Tibial nerve (tissue), 4 donors: ENCODE measurements at regions not wholly inside any gene's neighbourhood (a gene's known extent, or its start where the extent isn't known, plus 50 kb on each side); places are given as distances from the start of the nearest gene placed in this dataset.

Experiments used
- DNase-seq, 2 donors: peaks; one replicate each; pipeline ENCODE4 v3.0.0-alpha.2; 2019; ENCODE audit warnings: low spot score in 2 of 2
- H3K27ac ChIP-seq, 4 donors: fragments of 200-600 bp; sonication (generic) in 3 of 4; one replicate each; pipeline ENCODE4 v1.5.1; 2017 to 2019; ENCODE audit warnings: mild to moderate bottlenecking in 1 of 4
- H3K27me3 ChIP-seq, 2 donors: fragments of 200-600 bp; sonication (generic) in 1 of 2; one replicate each; pipeline versions ENCODE4 v1.5.1 to v1.6.0; 2017 to 2019
- H3K36me3 ChIP-seq, 3 donors: fragments of 200-600 bp; sonication (generic); one replicate each; pipeline ENCODE4 v1.5.1; 2018 to 2019
- H3K4me1 ChIP-seq, 4 donors: fragments of 200-600 bp; sonication (generic) in 3 of 4; one replicate each; pipeline ENCODE4 v1.5.1; 2017 to 2019
- H3K4me3 ChIP-seq, 4 donors: fragments of 200-600 bp; sonication (generic) in 3 of 4; one replicate each; pipeline ENCODE4 v1.5.1; 2017 to 2019; ENCODE audit warnings: mild to moderate bottlenecking in 1 of 4, moderate library complexity in 1 of 4
- H3K9me3 ChIP-seq, 4 donors: fragments of 200-600 bp; sonication (generic) in 3 of 4; one replicate each; pipeline ENCODE4 v1.5.1; 2017 to 2019
- CTCF ChIP-seq, 5 experiments: fragments of 200-600 bp in 3 of 5; fragments of 450-650 bp in 2 of 5; sonication (generic) in 3 of 5; IDR thresholded peaks; one replicate each; pipeline ENCODE4 v1.5.1; 2016 to 2019; ENCODE audit warnings: antibody characterized with exemption in 5 of 5, mild to moderate bottlenecking in 3 of 5, moderate library complexity in 2 of 5
- EP300 ChIP-seq, 2 donors: sonication (generic); formaldehyde crosslinking; IDR thresholded peaks; one replicate each; pipeline ENCODE4 v1.6.1; 2017; ENCODE audit warnings: antibody characterized with exemption in 2 of 2, mild to moderate bottlenecking in 1 of 2
- POLR2A ChIP-seq, 2 donors: fragments of 450-650 bp; IDR thresholded peaks; one replicate each; pipeline ENCODE4 v1.6.1; 2017; ENCODE audit warnings: antibody characterized with exemption in 2 of 2, mild to moderate bottlenecking in 2 of 2, moderate library complexity in 2 of 2
- WGBS, 2 donors: methylation state at CpG; one replicate each; pipeline ENCODE4 v1.1.5; 2018; 5-methylcytosine and 5-hydroxymethylcytosine counted together

GRCh38 chr11:91794146-91794545 is 430.5 kb upstream of the FAT3 start:
- no peak overlapping the region for H3K27ac ChIP-seq
- DNase-seq: no peak
- 75 to 79% methylated on average over 3 of the region's 3 CpGs for WGBS, 2 donors
- no peak overlapping the region for H3K4me3 ChIP-seq
- H3K27me3 ChIP-seq: no peaks in the 10 kb centered on the region
- H3K9me3 ChIP-seq: no peaks in the 10 kb centered on the region
- no peak for TF ChIP-seq CTCF (IDR thresholded peaks at IDR 0.05)
- TF ChIP-seq POLR2A (IDR thresholded peaks at IDR 0.05): no peak
- TF ChIP-seq EP300 (IDR thresholded peaks at IDR 0.05): no peak
- peaks cover 0 to 11% (median 0%) of the 10 kb centered on the region in 4 donors for H3K4me1 ChIP-seq
- H3K36me3 ChIP-seq: no peaks in the 10 kb centered on the region

GRCh38 chr11:91792779-91793262 is 431.8 kb upstream of the FAT3 start:
- TF ChIP-seq EP300 (IDR thresholded peaks at IDR 0.05): no peak
- Histone ChIP-seq H3K4me3 (no peak overlapping the region), H3K27ac (no peak overlapping the region), H3K36me3 (no peaks in the 10 kb centered on the region), H3K27me3 (no peaks in the 10 kb centered on the region), H3K9me3 (no peaks in the 10 kb centered on the region), H3K4me1 (peaks cover 0 to 11% (median 0%) of the 10 kb centered on the region in 4 donors)
- no peak for DNase-seq
- 90% methylated on average over 4 of the region's 4 CpGs for WGBS, 2 donors

- Histone ChIP-seq H3K27me3 (no peaks in the 10 kb centered on the region), H3K4me1 (peaks cover 0 to 11% (median 0%) of the 10 kb centered on the region in 4 donors), H3K36me3 (no peaks in the 10 kb centered on the region), H3K9me3 (no peaks in the 10 kb centered on the region), H3K27ac (no peak overlapping the region), H3K4me3 (no peak overlapping the region)
- no peak for DNase-seq
- TF ChIP-seq POLR2A (IDR thresholded peaks at IDR 0.05) (no peak), CTCF (IDR thresholded peaks at IDR 0.05) (no peak), EP300 (IDR thresholded peaks at IDR 0.05) (no peak)
- 75% methylated on average over 3 of the region's 3 CpGs for WGBS, 2 donors
These were observed 433.5 kb upstream of the FAT3 start for GRCh38 chr11:91791171-91791468.

GRCh38 chr11:91790346-91791170 is 434.1 kb upstream of the FAT3 start:
- Histone ChIP-seq H3K4me1 (peaks cover 0 to 9% (median 0%) of the 10 kb centered on the region in 4 donors), H3K27me3 (no peaks in the 10 kb centered on the region), H3K9me3 (no peaks in the 10 kb centered on the region), H3K4me3 (no peak overlapping the region), H3K27ac (no peak overlapping the region), H3K36me3 (no peaks in the 10 kb centered on the region)
- TF ChIP-seq CTCF (IDR thresholded peaks at IDR 0.05) (no peak), EP300 (IDR thresholded peaks at IDR 0.05) (no peak), POLR2A (IDR thresholded peaks at IDR 0.05) (no peak)
- 77 to 82% methylated on average over 6 of the region's 6 CpGs for WGBS, 2 donors
- no peak for DNase-seq

GRCh38 chr11:91788764-91789163 is 435.9 kb upstream of the FAT3 start:
- Histone ChIP-seq H3K4me3 (no peak overlapping the region), H3K36me3 (no peaks in the 10 kb centered on the region), H3K27me3 (no peaks in the 10 kb centered on the region), H3K27ac (no peak overlapping the region), H3K9me3 (no peaks in the 10 kb centered on the region), H3K4me1 (no peaks in the 10 kb centered on the region)
- 86 to 91% methylated on average over 1 of the region's 1 CpG for WGBS, 2 donors
- no peak for DNase-seq
- TF ChIP-seq CTCF (IDR thresholded peaks at IDR 0.05) (no peak), EP300 (IDR thresholded peaks at IDR 0.05) (no peak), POLR2A (IDR thresholded peaks at IDR 0.05) (no peak)
